LNCAP (cell line): ENCODE measurements at regions not wholly inside any gene's neighbourhood (a gene's known extent, or its start where the extent isn't known, plus 50 kb on each side); places are given as distances from the start of the nearest gene placed in this dataset.

ENCODE experiments used
- TF ChIP-seq, protein P1 (sequence below): fragments of 450-650 bp; IDR thresholded peaks from 2 replicates; pipeline ENCODE4 v1.5.1; 2017; ENCODE audit warnings: mild to moderate bottlenecking

- TF ChIP-seq, protein P1, sequence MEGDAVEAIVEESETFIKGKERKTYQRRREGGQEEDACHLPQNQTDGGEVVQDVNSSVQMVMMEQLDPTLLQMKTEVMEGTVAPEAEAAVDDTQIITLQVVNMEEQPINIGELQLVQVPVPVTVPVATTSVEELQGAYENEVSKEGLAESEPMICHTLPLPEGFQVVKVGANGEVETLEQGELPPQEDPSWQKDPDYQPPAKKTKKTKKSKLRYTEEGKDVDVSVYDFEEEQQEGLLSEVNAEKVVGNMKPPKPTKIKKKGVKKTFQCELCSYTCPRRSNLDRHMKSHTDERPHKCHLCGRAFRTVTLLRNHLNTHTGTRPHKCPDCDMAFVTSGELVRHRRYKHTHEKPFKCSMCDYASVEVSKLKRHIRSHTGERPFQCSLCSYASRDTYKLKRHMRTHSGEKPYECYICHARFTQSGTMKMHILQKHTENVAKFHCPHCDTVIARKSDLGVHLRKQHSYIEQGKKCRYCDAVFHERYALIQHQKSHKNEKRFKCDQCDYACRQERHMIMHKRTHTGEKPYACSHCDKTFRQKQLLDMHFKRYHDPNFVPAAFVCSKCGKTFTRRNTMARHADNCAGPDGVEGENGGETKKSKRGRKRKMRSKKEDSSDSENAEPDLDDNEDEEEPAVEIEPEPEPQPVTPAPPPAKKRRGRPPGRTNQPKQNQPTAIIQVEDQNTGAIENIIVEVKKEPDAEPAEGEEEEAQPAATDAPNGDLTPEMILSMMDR, result no peak
These were observed 407.8 kb downstream of the ETS1 start for GRCh38 chr11:128179512-128179911.

DNA sequence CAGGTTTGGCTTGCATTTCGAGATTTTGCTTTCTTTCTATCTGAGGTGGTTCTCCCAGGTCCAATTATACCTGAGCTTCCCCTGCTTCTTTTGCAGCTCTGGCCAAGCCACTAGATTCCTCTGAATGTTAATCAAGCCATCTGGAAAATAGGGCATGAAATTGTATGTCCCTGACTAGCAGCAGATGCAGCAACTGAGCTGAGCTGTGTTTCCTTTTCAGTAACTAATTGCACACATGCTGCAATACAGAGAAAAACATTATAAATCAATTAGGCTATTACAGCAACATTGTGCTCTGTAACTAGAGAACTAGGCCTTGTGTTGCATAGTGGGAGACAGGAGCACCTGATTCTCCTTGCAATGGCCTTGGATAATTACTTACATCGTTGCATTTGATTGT is 408.3 kb downstream of the ETS1 start:
- TF ChIP-seq, protein P1, result no peak

DNA sequence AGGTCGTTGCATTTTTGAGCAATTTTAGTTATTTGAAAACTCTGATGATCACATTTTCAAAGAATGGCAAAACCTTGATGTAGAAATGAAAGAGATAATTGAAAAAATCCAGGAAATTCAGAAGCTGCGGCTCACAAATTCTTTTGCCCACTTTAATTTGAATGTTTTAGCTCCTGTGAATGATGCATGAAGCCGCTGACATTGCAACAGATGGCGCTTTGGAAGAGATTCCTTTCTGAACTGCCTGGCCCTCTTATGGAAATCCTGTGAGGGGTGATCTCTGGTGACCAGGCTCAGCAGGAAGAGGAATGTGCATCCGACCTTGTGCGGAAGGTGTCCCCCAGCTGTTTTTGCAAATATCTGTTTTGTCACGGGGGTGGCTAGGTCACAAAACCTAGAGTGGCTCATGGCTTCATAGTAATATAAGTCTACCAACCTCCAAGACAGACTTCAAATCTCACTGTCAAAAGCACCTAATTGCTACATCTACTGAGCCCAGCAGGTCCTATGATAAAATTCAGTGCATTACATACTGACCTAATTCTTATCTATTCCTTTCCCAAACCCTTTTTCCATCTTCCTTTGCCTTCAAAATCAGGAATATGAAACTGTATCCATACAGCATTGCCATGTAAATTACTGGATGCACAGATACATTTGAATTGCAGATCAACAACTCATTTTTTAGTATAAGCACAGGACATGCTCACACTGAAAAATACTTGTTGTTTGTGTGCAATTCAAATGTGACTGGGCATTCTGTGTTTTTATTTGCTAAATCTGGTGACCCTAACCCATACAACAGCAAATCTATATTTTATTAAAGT is 412.7 kb downstream of the ETS1 start:
- TF ChIP-seq, protein P1, result no peak

GRCh38 chr11:128172046-128172878 is 415.1 kb downstream of the ETS1 start:
- TF ChIP-seq, protein P1, result peak; percentile 74

- TF ChIP-seq, protein P1, result no peak
These were observed 415.9 kb downstream of the ETS1 start for GRCh38 chr11:128171506-128171905.

- TF ChIP-seq, protein P1, result no peak
These were observed 421.8 kb downstream of the ETS1 start for GRCh38 chr11:128165572-128165971.

DNA sequence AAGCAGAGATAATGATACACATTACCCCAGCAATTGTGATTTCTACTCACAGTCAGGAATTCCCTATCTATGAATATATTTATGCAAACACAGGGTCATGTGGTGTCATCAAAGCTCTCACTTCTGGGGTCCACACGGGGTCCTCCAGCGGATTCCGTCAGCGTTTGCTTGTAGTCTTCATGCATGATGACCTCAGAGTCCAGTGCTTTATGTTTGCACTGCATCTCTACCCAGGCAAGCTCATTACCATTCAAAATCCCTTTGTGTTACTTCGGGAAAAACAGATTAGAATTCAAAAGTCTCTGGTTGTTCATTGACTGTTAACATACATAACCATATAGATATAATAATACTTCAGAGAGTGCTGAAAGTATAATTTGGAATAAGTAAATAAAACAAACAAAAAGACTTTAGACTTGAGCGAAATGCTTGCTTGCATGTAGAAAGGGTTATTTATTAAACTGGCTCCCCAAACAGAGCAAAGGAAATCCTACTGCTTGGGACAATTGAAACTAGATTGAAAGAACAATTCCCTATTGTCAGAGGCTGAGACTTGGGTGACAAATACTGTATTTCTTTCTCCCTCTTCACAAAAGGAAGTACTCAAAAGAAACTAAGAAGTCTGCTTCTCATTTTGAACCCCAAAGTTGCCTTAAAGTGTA is 423.1 kb downstream of the ETS1 start:
- TF ChIP-seq, protein P1, result no peak
